ENCODE measurements at regions not wholly inside any gene's neighbourhood (a gene's known extent, or its start where the extent isn't known, plus 50 kb on each side); places are given as distances from the start of the nearest gene placed in this dataset.

DNA sequence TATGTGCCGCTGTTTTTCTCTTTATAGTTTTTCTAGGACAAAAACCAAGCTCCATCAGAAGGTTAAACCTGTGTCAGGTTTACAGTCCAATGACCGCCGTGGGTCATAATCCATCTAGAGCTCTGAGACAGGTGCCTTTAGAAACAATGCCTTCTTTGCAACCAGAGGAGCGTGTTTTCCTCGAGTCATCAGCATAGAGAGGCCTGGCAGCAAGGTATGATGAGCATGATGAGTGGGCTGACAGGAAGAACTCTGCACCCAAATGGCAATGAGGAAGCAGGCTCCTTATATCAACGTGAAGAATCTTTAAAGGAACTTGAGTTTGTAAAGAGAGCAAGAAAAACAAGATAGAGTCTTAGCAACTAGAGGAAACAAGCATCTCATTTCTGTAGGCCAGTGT, 60.5 kb upstream of the NUDT4 start:
- no peak overlapping the region for H3K27ac ChIP-seq (ENCODE audit: low read depth, low read length)
- no peaks in the 10 kb centered on the region for H3F3A ChIP-seq (ENCODE audit: insufficient read depth)
- H3K4me2 ChIP-seq (ENCODE audit: low read depth, low read length, poor library complexity, severe bottlenecking): no peak overlapping the region
- no peaks in the 10 kb centered on the region for H4K20me1 ChIP-seq (ENCODE audit: low read depth, low read length)
- H3K9me2 ChIP-seq (replicated peaks; ENCODE audit: insufficient read depth, low read length): no peaks in the 10 kb centered on the region
- H3K79me2 ChIP-seq (ENCODE audit: insufficient read depth, low read length): no peaks in the 10 kb centered on the region
- no peak overlapping the region for H2AFZ ChIP-seq (ENCODE audit: low read depth, low read length, severe bottlenecking)
- no peak overlapping the region for H3K9ac ChIP-seq (ENCODE audit: low read length)
- H3K36me3 ChIP-seq (ENCODE audit: low read length): no peaks in the 10 kb centered on the region
- H3K9me3 ChIP-seq (ENCODE audit: insufficient read depth, low read length): no peaks in the 10 kb centered on the region
- no peaks in the 10 kb centered on the region for H3K27me3 ChIP-seq (ENCODE audit: low read length)
- H3K4me3 ChIP-seq (ENCODE audit: insufficient read depth, low read length, poor library complexity, severe bottlenecking): no peak overlapping the region
- TF ChIP-seq, protein P1, sequence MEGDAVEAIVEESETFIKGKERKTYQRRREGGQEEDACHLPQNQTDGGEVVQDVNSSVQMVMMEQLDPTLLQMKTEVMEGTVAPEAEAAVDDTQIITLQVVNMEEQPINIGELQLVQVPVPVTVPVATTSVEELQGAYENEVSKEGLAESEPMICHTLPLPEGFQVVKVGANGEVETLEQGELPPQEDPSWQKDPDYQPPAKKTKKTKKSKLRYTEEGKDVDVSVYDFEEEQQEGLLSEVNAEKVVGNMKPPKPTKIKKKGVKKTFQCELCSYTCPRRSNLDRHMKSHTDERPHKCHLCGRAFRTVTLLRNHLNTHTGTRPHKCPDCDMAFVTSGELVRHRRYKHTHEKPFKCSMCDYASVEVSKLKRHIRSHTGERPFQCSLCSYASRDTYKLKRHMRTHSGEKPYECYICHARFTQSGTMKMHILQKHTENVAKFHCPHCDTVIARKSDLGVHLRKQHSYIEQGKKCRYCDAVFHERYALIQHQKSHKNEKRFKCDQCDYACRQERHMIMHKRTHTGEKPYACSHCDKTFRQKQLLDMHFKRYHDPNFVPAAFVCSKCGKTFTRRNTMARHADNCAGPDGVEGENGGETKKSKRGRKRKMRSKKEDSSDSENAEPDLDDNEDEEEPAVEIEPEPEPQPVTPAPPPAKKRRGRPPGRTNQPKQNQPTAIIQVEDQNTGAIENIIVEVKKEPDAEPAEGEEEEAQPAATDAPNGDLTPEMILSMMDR (IDR thresholded peaks at IDR 0.05; ENCODE audit: insufficient read depth, low read length, poor library complexity, severe bottlenecking): no peak
- no peak for TF ChIP-seq EZH2phosphoT487 (conservative IDR thresholded peaks at IDR 0.05; ENCODE audit: low read length)

DNA sequence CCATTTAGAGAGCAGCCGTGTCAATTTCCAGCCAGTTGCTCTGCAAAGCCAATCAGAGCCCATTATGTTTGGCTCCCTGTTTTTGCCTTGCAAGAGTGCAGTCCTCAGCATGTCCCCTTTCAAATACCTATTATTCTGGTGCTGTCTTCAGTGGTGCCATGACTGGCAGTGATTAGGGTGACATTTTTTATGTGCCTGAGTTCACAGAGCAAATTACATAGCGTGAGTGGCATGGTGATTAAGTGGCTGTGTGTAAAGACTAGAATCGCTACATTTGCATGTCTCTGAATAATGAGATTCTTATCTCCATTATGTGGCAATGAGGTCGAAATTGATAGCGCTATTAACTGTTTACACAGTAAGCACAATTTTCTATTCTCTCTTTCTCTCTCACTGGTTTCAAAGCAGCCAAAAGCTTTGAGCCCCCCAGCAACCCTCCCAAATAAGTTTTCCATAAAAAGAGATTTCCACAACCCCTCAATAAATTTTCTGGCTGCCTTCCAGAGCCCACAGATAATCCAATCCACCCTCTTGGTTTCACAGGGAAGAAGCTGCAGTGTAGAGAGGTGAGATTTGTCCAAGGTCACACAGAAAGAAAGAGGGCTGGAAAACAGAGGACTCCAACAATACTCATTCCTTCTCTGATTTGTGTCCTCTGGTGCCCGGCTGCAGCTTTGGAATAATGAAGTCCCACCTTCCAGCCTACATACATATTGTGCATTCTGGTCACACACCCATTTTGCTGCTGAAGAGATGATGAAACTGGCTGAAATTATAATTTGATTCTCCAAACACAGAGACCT, 58.8 kb upstream of the NUDT4 start:
- no peaks in the 10 kb centered on the region for H3K9me3 ChIP-seq (ENCODE audit: insufficient read depth, low read length)

DNA sequence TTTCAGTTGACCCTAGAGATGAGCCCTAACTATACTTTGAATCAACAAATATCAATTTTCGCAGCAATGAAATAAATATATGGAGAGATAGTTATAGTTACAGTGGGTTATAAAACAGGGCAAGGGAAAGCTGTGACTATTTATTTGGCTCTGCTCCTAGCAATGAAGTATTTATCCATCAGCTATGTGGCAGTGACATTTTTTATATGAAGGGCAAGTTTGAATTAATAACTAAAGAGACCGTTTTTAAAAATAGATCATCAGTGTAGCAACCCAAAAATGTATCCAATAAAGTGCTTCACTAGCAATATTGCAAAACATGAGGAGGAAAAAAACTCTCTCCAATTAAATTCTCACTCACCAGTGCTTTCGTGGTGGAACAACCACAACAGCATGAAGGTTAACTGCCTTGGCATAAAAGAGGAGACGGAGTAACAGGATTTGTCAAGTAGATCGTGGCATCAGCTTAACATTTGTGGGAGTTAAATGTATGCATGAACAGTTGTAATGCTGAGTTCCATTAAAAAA, 58.1 kb upstream of the NUDT4 start:
- H3K9me3 ChIP-seq (ENCODE audit: insufficient read depth, low read length): no peaks in the 10 kb centered on the region
- no peak overlapping the region for H2AFZ ChIP-seq (ENCODE audit: low read depth, low read length, severe bottlenecking)
- H3K79me2 ChIP-seq (ENCODE audit: insufficient read depth, low read length): no peaks in the 10 kb centered on the region
- no peaks in the 10 kb centered on the region for H3F3A ChIP-seq (ENCODE audit: insufficient read depth)
- H3K4me3 ChIP-seq (ENCODE audit: insufficient read depth, low read length, poor library complexity, severe bottlenecking): no peak overlapping the region
- no peak overlapping the region for H3K9ac ChIP-seq (ENCODE audit: low read length)
- TF ChIP-seq, protein P1 (IDR thresholded peaks at IDR 0.05; ENCODE audit: insufficient read depth, low read length, poor library complexity, severe bottlenecking): no peak
- no peak for TF ChIP-seq EZH2phosphoT487 (conservative IDR thresholded peaks at IDR 0.05; ENCODE audit: low read length)
- H3K27ac ChIP-seq (ENCODE audit: low read depth, low read length): no peak overlapping the region
- no peaks in the 10 kb centered on the region for H3K9me2 ChIP-seq (replicated peaks; ENCODE audit: insufficient read depth, low read length)
- H3K4me2 ChIP-seq (ENCODE audit: low read depth, low read length, poor library complexity, severe bottlenecking): no peak overlapping the region
- H3K36me3 ChIP-seq (ENCODE audit: low read length): no peaks in the 10 kb centered on the region
- no peaks in the 10 kb centered on the region for H3K27me3 ChIP-seq (ENCODE audit: low read length)
- H4K20me1 ChIP-seq (ENCODE audit: low read depth, low read length): no peaks in the 10 kb centered on the region

More for the DNA sequence above, 58.8 kb upstream of the NUDT4 start:
- Histone ChIP-seq H3K4me3 (ENCODE audit: insufficient read depth, low read length, poor library complexity, severe bottlenecking) (no peak overlapping the region), H3K27ac (ENCODE audit: low read depth, low read length) (no peak overlapping the region), H3K9ac (ENCODE audit: low read length) (no peak overlapping the region), H3K9me2 (replicated peaks; ENCODE audit: insufficient read depth, low read length) (no peaks in the 10 kb centered on the region), H2AFZ (ENCODE audit: low read depth, low read length, severe bottlenecking) (no peak overlapping the region), H3K36me3 (ENCODE audit: low read length) (no peaks in the 10 kb centered on the region), H3K27me3 (ENCODE audit: low read length) (no peaks in the 10 kb centered on the region), H3F3A (ENCODE audit: insufficient read depth) (no peaks in the 10 kb centered on the region), H3K79me2 (ENCODE audit: insufficient read depth, low read length) (no peaks in the 10 kb centered on the region), H4K20me1 (ENCODE audit: low read depth, low read length) (no peaks in the 10 kb centered on the region), H3K4me2 (ENCODE audit: low read depth, low read length, poor library complexity, severe bottlenecking) (no peak overlapping the region)
- TF ChIP-seq, protein P1 (IDR thresholded peaks at IDR 0.05; ENCODE audit: insufficient read depth, low read length, poor library complexity, severe bottlenecking): no peak
- no peak for TF ChIP-seq EZH2phosphoT487 (conservative IDR thresholded peaks at IDR 0.05; ENCODE audit: low read length)

All from SU-DHL-6 (cell line).